CD4-positive, alpha-beta T cell (primary cell): ENCODE measurements at regions not wholly inside any gene's neighbourhood (a gene's known extent, or its start where the extent isn't known, plus 50 kb on each side); places are given as distances from the start of the nearest gene placed in this dataset.

Source experiments
- ATAC-seq: fragments of 200-7000 bp; cut with Tn5 transposase; one replicate; pipeline ENCODE4 v1.10.0; 2022; ENCODE audit warnings: mild to moderate bottlenecking; ENCODE audit not compliant: poor library complexity
- CTCF ChIA-PET: fragments of 350-600 bp; sonication (Branson Sonifier 250); formaldehyde crosslinking; loops from one replicate; lab custom pipeline; 2021; ENCODE audit warnings: antibody characterized with exemption, inconsistent platforms; lab: Charles Lee
- POLR2A ChIA-PET: fragments of 350-600 bp; sonication (Branson Sonifier 250); formaldehyde crosslinking; loops from one replicate; lab custom pipeline; 2021; ENCODE audit warnings: antibody characterized with exemption, inconsistent platforms; lab: Charles Lee
- DNase-seq, 14 experiments: peaks; one replicate each; pipeline ENCODE4 v3.0.0-alpha.2; 2013 to 2020; ENCODE audit warnings: mixed read lengths in 2 of 14
- H3K27ac ChIP-seq, 2 donors: one replicate each; pipeline versions ENCODE4 v1.5.1 to v1.7.0; 2013; ENCODE audit warnings: low read length in 2 of 2, low read depth in 1 of 2, mild to moderate bottlenecking in 1 of 2
- H3K27me3 ChIP-seq, 2 experiments: 1 replicate in 1 of 2; 2 replicates in 1 of 2; pipeline versions ENCODE4 v1.6.1 to v1.7.0; 2013; ENCODE audit warnings: low read length in 2 of 2, control low read depth in 1 of 2, mild to moderate bottlenecking in 1 of 2, moderate library complexity in 1 of 2; ENCODE audit not compliant: insufficient read depth in 2 of 2, control insufficient read depth in 1 of 2
- H3K36me3 ChIP-seq: one replicate; pipeline ENCODE4 v1.6.1; 2013; ENCODE audit warnings: low read length, control low read depth; ENCODE audit not compliant: insufficient read depth
- H3K4me1 ChIP-seq: one replicate; pipeline ENCODE4 v1.6.1; 2013; ENCODE audit warnings: low read length, control low read depth; ENCODE audit not compliant: insufficient read depth
- H3K4me3 ChIP-seq: one replicate; pipeline ENCODE4 v1.5.1; 2013; ENCODE audit warnings: mild to moderate bottlenecking, low read length, moderate library complexity
- H3K9me3 ChIP-seq, 2 experiments: 1 replicate in 1 of 2; 2 replicates in 1 of 2; pipeline versions ENCODE4 v1.6.1 to v1.7.0; 2013; ENCODE audit warnings: low read length in 2 of 2, mild to moderate bottlenecking in 2 of 2, control low read depth in 1 of 2, moderate library complexity in 1 of 2; ENCODE audit not compliant: control insufficient read depth in 1 of 2, insufficient read depth in 1 of 2
- H3K27ac Mint-ChIP-seq: one replicate; pipeline ENCODE4 v1.8.0; 2020; ENCODE audit warnings: mixed read lengths
- H3K27me3 Mint-ChIP-seq: one replicate; pipeline ENCODE4 v1.8.0; 2021; ENCODE audit warnings: mixed read lengths
- H3K36me3 Mint-ChIP-seq: one replicate; pipeline ENCODE4 v1.8.0; 2021; ENCODE audit warnings: low read depth, mixed read lengths
- H3K4me1 Mint-ChIP-seq: one replicate; pipeline ENCODE4 v1.8.0; 2021; ENCODE audit warnings: low read depth, mixed read lengths
- H3K4me3 Mint-ChIP-seq: one replicate; pipeline ENCODE4 v1.8.0; 2020; ENCODE audit warnings: mild to moderate bottlenecking, mixed read lengths
- H3K9me3 Mint-ChIP-seq: one replicate; pipeline ENCODE4 v1.8.0; 2020; ENCODE audit warnings: mixed read lengths
- intact Hi-C, 2 experiments: fragments of 100-400 bp; cut with DNase I in 1 of 2; cut with micrococcal nuclease in 1 of 2; formaldehyde crosslinking; loops; one replicate each; pipeline versions ENCODE4 v1.15.1 to v1.9.0; 2023 to 2025; cut with DNase I, micrococcal nuclease
- TF ChIP-seq, protein P1 (sequence below): fragments of 200-600 bp; IDR thresholded peaks from one replicate; pipeline ENCODE4 v1.8.0; 2022; ENCODE audit warnings: antibody characterized with exemption, mild to moderate bottlenecking

DNA sequence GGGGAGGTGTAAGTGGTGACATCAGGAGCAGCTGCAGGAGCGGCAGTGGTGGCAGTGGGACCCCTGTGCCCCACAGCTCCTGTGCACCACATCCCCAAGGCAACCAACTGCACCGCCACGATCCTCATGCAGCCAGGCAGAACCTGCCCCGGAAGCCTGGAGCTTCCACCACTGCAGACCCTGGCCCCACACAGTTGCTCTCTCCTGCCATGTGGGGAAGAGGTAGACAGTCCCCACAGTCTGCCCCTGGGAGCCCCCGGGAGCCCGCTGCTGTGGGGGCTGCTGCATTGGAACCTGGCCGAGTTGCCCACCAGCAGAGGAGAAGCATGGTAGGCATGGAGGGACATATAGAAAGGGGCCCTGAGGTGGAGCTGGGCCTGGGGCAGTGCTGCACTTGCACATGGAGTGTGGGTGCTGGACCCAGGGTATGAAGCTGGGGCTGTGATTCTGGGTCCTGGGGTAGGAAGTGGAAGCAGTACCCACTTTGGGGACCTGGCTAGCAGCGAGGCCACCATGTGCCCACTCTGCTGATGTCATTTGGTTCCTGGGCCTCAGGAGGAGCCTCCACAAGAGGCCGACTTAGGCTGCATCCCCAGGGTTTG lies 623.3 kb upstream of the LRRTM4 start:
- Mint-ChIP-seq H3K4me1 (no peaks in the 10 kb centered on the region), H3K36me3 (no peaks in the 10 kb centered on the region), H3K27ac (no peak overlapping the region), H3K9me3 (no peaks in the 10 kb centered on the region), H3K27me3 (no peaks in the 10 kb centered on the region), H3K4me3 (no peak overlapping the region)
- ChIA-PET POLR2A (no interaction called here), CTCF (no interaction called here)
- TF ChIP-seq, protein P1, sequence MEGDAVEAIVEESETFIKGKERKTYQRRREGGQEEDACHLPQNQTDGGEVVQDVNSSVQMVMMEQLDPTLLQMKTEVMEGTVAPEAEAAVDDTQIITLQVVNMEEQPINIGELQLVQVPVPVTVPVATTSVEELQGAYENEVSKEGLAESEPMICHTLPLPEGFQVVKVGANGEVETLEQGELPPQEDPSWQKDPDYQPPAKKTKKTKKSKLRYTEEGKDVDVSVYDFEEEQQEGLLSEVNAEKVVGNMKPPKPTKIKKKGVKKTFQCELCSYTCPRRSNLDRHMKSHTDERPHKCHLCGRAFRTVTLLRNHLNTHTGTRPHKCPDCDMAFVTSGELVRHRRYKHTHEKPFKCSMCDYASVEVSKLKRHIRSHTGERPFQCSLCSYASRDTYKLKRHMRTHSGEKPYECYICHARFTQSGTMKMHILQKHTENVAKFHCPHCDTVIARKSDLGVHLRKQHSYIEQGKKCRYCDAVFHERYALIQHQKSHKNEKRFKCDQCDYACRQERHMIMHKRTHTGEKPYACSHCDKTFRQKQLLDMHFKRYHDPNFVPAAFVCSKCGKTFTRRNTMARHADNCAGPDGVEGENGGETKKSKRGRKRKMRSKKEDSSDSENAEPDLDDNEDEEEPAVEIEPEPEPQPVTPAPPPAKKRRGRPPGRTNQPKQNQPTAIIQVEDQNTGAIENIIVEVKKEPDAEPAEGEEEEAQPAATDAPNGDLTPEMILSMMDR: no peak
- Histone ChIP-seq H3K27ac (no peak overlapping the region), H3K9me3 (peaks cover 14 to 24% of the 10 kb centered on the region in 2 experiments), H3K4me3 (no peak overlapping the region), H3K4me1 (no peaks in the 10 kb centered on the region), H3K36me3 (no peaks in the 10 kb centered on the region), H3K27me3 (no peaks in the 10 kb centered on the region)
- intact Hi-C loops: no loop called here
- no peak for DNase-seq
- ATAC-seq: no peak

- Mint-ChIP-seq H3K4me3 (no peak overlapping the region), H3K36me3 (no peaks in the 10 kb centered on the region), H3K27me3 (no peaks in the 10 kb centered on the region), H3K9me3 (no peaks in the 10 kb centered on the region), H3K4me1 (no peaks in the 10 kb centered on the region), H3K27ac (no peak overlapping the region)
- no peaks in the 10 kb centered on the region for H3K36me3 ChIP-seq
- CTCF ChIA-PET: no interaction called here
- TF ChIP-seq, protein P1: no peak
- no peak overlapping the region for H3K27ac ChIP-seq
- intact Hi-C loops: no loop called here
- H3K9me3 ChIP-seq: peaks cover 14 to 24% of the 10 kb centered on the region in 2 experiments
- ATAC-seq (no peak), DNase-seq (no peak)
- no peaks in the 10 kb centered on the region for H3K4me1 ChIP-seq
- no peak overlapping the region for H3K4me3 ChIP-seq
- POLR2A ChIA-PET: no interaction called here
- H3K27me3 ChIP-seq: no peaks in the 10 kb centered on the region
These were observed 624.0 kb upstream of the LRRTM4 start for GRCh38 chr2:78145997-78146722.

GRCh38 chr2:78147466-78147865 lies 625.3 kb upstream of the LRRTM4 start:
- Histone ChIP-seq H3K4me3 (no peak overlapping the region), H3K27me3 (no peaks in the 10 kb centered on the region), H3K36me3 (no peaks in the 10 kb centered on the region), H3K27ac (no peak overlapping the region), H3K4me1 (no peaks in the 10 kb centered on the region), H3K9me3 (peaks cover 14 to 24% of the 10 kb centered on the region in 2 experiments)
- ATAC-seq (no peak), DNase-seq (no peak)
- no peaks in the 10 kb centered on the region for H3K4me1 Mint-ChIP-seq
- CTCF ChIA-PET: no interaction called here
- no peaks in the 10 kb centered on the region for H3K27me3 Mint-ChIP-seq
- H3K4me3 Mint-ChIP-seq: no peak overlapping the region
- no peaks in the 10 kb centered on the region for H3K36me3 Mint-ChIP-seq
- POLR2A ChIA-PET: no interaction called here
- H3K9me3 Mint-ChIP-seq: no peaks in the 10 kb centered on the region
- intact Hi-C loops: no loop called here
- no peak overlapping the region for H3K27ac Mint-ChIP-seq
- TF ChIP-seq, protein P1: no peak
